Bronchial epithelial cell (primary cell): ENCODE measurements at regions not wholly inside any gene's neighbourhood (a gene's known extent, or its start where the extent isn't known, plus 50 kb on each side); places are given as distances from the start of the nearest gene placed in this dataset.

Source experiments
- DNase-seq: peaks from one replicate; pipeline ENCODE4 v3.0.0-alpha.2; 2010; ENCODE audit warnings: low read depth
- FAIRE-seq: peaks from 2 replicates; lab custom pipeline; 2011; peaks lifted over from hg19 to GRCh38; lab: Jason Lieb, UNC
- H3K27me3 ChIP-seq: 2 replicates; pipeline ENCODE4 v1.5.1; 2011; ENCODE audit warnings: low read length; ENCODE audit not compliant: control insufficient read depth, insufficient read depth
- H3K36me3 ChIP-seq: 2 replicates; pipeline ENCODE4 v1.5.1; 2011; ENCODE audit warnings: low read length; ENCODE audit not compliant: control insufficient read depth, insufficient read depth
- H3K4me3 ChIP-seq: 2 replicates; pipeline ENCODE4 v1.5.1; 2011; ENCODE audit warnings: mild to moderate bottlenecking, low read depth, low read length, control low read depth
- TF ChIP-seq, protein P1 (sequence below): IDR thresholded peaks from 2 replicates; pipeline ENCODE4 v1.5.1; 2011; ENCODE audit warnings: mild to moderate bottlenecking, moderate library complexity, low read length, control low read depth, inconsistent platforms; ENCODE audit not compliant: insufficient read depth, severe bottlenecking

DNA sequence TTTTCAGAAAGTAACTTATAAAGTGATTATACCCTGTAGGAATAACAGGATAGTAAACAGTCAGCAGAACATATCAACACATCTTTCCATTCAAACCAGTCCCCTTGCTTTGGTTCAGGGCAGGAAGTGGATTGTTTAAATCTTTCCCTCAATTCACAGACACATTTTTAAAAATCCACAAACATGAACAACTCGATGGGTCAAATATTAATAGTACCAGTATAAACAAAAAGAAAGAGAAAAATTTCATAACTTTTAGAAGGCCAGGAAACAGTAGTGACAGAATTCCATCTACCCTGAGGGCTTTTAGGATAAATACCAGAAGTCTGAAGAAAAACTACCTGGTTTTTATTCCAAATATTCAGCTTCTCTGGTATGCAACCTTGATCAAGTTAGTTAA is 1072.8 kb upstream of the PABPC4L start:
- TF ChIP-seq, protein P1, sequence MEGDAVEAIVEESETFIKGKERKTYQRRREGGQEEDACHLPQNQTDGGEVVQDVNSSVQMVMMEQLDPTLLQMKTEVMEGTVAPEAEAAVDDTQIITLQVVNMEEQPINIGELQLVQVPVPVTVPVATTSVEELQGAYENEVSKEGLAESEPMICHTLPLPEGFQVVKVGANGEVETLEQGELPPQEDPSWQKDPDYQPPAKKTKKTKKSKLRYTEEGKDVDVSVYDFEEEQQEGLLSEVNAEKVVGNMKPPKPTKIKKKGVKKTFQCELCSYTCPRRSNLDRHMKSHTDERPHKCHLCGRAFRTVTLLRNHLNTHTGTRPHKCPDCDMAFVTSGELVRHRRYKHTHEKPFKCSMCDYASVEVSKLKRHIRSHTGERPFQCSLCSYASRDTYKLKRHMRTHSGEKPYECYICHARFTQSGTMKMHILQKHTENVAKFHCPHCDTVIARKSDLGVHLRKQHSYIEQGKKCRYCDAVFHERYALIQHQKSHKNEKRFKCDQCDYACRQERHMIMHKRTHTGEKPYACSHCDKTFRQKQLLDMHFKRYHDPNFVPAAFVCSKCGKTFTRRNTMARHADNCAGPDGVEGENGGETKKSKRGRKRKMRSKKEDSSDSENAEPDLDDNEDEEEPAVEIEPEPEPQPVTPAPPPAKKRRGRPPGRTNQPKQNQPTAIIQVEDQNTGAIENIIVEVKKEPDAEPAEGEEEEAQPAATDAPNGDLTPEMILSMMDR = no peak
- Histone ChIP-seq H3K27me3 (no peaks in the 10 kb centered on the region), H3K36me3 (no peaks in the 10 kb centered on the region), H3K4me3 (no peak overlapping the region)
- FAIRE-seq (no peak), DNase-seq (no peak)

DNA sequence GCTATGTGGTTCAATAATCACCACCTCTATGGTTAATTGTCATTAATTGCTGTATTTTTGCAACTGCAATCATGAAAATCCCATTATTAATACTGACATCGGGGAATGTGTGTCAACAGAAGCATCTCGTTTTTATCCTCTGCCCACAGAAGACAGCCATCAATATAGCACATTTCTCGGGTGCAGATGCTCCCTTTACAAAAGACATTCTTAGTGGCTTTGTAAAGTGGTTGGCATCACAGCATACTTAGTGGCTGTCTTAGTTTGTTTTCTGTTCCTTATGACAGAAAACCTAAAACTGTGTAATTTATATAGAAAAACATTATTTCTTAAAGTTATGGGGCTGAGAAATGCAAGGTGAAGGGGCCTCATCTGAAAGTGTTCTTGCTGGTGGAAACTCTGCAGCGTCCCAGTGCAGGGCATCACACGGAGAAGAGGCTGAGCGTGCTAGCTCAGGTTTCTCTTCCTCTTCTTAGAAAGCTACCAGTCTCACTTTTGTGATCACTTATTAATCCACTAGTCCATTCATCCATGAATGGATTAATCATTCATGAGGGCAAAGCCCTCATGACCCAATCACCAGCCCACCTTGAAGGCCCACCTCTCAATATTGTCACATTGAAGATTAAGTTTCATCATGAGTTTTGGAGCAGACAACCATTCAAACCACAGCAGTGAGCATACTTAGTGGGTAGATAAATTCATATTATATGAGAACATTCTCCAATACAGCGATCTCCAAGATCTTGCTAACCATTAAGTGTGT is 1067.7 kb upstream of the PABPC4L start:
- TF ChIP-seq, protein P1 = no peak
- H3K36me3 ChIP-seq = no peaks in the 10 kb centered on the region
- H3K4me3 ChIP-seq = no peak overlapping the region
- no peaks in the 10 kb centered on the region for H3K27me3 ChIP-seq
- no peak for DNase-seq
- no peak for FAIRE-seq

DNA sequence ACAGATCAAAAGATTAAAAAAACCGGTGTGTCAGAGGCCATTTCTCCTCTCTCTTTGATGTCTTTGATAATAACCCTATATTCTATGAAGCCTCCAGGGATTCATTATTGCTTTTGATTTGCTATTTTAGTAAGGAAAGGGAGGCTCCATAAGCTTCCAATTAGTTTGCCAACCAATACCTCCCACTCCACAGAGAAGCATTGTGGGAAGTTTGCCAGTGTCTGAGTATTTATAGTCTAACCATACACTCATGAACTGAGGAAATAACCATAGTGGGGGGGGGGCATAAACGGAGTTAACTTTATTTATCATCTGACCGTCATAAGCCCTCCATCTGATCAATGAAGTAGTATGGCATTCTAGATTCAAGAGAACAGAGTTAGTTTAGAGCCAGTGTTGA is 1066.8 kb upstream of the PABPC4L start:
- Histone ChIP-seq H3K27me3 (no peaks in the 10 kb centered on the region), H3K36me3 (no peaks in the 10 kb centered on the region), H3K4me3 (no peak overlapping the region)
- FAIRE-seq (no peak), DNase-seq (no peak)
- TF ChIP-seq, protein P1 = no peak

DNA sequence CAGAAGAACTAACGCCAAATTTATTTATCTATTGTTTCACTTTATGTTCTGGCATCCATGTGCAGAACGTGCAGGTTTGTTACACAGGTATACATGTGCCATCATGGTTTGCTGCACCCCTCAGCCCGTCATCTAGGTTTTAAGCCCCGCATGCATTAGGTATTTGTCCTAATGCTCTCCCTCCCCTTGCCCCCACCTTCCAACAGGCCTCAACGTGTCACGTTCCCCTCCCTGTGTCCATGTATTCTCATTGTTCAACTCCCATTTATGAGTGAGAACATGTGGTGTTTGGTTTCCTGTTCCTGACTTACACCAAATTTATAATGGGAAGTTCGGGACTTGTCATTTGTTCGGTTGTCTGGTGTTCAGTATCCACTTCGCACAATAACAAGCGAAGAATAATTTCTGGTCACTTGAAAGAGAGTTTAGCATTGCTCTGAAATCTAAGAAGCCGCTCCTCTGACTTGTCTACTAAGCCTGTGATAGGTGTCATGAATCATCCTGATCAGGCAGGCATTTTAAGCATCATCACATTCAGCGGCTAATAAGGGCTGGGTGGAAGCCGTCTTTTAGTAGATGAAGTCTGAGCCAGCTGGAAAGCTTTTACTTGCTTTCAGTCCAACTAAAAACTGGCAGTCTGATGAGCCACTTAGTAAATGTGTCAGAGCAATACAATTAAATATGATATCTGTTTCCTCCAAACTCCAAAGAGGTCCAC is 1065.7 kb upstream of the PABPC4L start:
- TF ChIP-seq, protein P1 = no peak
- Histone ChIP-seq H3K27me3 (no peaks in the 10 kb centered on the region), H3K36me3 (no peaks in the 10 kb centered on the region), H3K4me3 (no peak overlapping the region)
- DNase-seq (no peak), FAIRE-seq (no peak)

DNA sequence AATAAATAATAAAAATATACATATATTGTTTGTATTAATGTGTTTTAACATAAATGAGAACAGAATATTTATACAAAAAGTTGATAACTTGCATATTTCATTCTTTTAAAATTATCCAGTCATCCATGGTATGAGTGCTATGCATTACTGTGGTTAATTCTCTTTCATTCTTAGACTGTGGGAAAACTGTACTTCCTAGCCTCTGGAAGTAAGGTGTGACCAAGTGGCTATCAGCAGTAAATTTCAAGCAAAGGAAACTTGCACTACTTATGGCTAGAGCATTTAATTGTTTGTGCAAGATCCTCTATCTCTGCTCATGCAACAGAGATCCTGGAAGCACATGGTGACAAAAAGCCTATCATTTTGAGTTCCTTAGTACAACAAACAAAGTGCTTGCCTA is 1054.5 kb upstream of the PABPC4L start:
- DNase-seq = no peak
- H3K36me3 ChIP-seq = no peaks in the 10 kb centered on the region
- H3K27me3 ChIP-seq = no peaks in the 10 kb centered on the region
- FAIRE-seq = no peak
- TF ChIP-seq, protein P1 = no peak
- no peak overlapping the region for H3K4me3 ChIP-seq
